ENCODE measurements at regions not wholly inside any gene's neighbourhood (a gene's known extent, or its start where the extent isn't known, plus 50 kb on each side); places are given as distances from the start of the nearest gene placed in this dataset.

GRCh38 chr9:80554856-80555255 lies 983.1 kb downstream of the TLE4 start:
- ATAC-seq (no peak), DNase-seq (no peak)
- no peaks in the 10 kb centered on the region for H3K9me3 ChIP-seq
- TF ChIP-seq CTCF (IDR thresholded peaks at IDR 0.05) = no peak
- no peak for TF ChIP-seq POLR2A (IDR thresholded peaks at IDR 0.05)
- H3K4me1 ChIP-seq = no peaks in the 10 kb centered on the region
- H3K27me3 ChIP-seq = no peaks in the 10 kb centered on the region
- intact Hi-C loops (cut with DNase I) = no loop called here
- H3K36me3 ChIP-seq (replicated peaks in 1 of 2; ENCODE audit: insufficient read depth in 1 of 2, low read depth in 2 of 2) = no peaks in the 10 kb centered on the region
- no peak overlapping the region for H3K4me3 ChIP-seq
- no peak overlapping the region for H3K27ac ChIP-seq

GRCh38 chr9:80554301-80554700 lies 982.5 kb downstream of the TLE4 start:
- intact Hi-C loops (cut with DNase I) = no loop called here
- Histone ChIP-seq H3K27ac (no peak overlapping the region), H3K4me1 (no peaks in the 10 kb centered on the region), H3K27me3 (no peaks in the 10 kb centered on the region), H3K4me3 (no peak overlapping the region), H3K36me3 (replicated peaks in 1 of 2; ENCODE audit: insufficient read depth in 1 of 2, low read depth in 2 of 2) (no peaks in the 10 kb centered on the region), H3K9me3 (no peaks in the 10 kb centered on the region)
- 67 to 77% methylated on average over 3 of the region's 3 CpGs for WGBS, 2 donors
- DNase-seq (no peak), ATAC-seq (no peak)
- TF ChIP-seq POLR2A (IDR thresholded peaks at IDR 0.05) = no peak
- TF ChIP-seq CTCF (IDR thresholded peaks at IDR 0.05) = no peak

GRCh38 chr9:80552931-80553330 lies 981.2 kb downstream of the TLE4 start:
- peak in 3 of 4 donors; percentile 7 to 12 (median 10) for DNase-seq
- intact Hi-C loops (cut with DNase I) = no loop called here
- 41 to 62% methylated on average over 6 of the region's 6 CpGs for WGBS, 2 donors
- Histone ChIP-seq H3K27ac (no peak overlapping the region), H3K36me3 (replicated peaks in 1 of 2; ENCODE audit: insufficient read depth in 1 of 2, low read depth in 2 of 2) (no peaks in the 10 kb centered on the region), H3K4me3 (no peak overlapping the region), H3K4me1 (no peaks in the 10 kb centered on the region), H3K9me3 (no peaks in the 10 kb centered on the region), H3K27me3 (no peaks in the 10 kb centered on the region)
- no peak for ATAC-seq
- no peak for TF ChIP-seq CTCF (IDR thresholded peaks at IDR 0.05)

- Histone ChIP-seq H3K27ac (no peak overlapping the region), H3K9me3 (no peaks in the 10 kb centered on the region), H3K4me3 (no peak overlapping the region), H3K4me1 (no peaks in the 10 kb centered on the region), H3K36me3 (replicated peaks in 1 of 2; ENCODE audit: insufficient read depth in 1 of 2, low read depth in 2 of 2) (no peaks in the 10 kb centered on the region), H3K27me3 (no peaks in the 10 kb centered on the region)
- DNase-seq = no peak
- intact Hi-C loops (cut with DNase I) = no loop called here
- no peak for ATAC-seq
- TF ChIP-seq CTCF (IDR thresholded peaks at IDR 0.05) (no peak), POLR2A (IDR thresholded peaks at IDR 0.05) (no peak)
Measured at GRCh38 chr9:80550181-80550580, 978.4 kb downstream of the TLE4 start.

- no peak for DNase-seq
- Histone ChIP-seq H3K27ac (no peak overlapping the region), H3K9me3 (no peaks in the 10 kb centered on the region), H3K4me3 (no peak overlapping the region), H3K36me3 (replicated peaks in 1 of 2; ENCODE audit: insufficient read depth in 1 of 2, low read depth in 2 of 2) (no peaks in the 10 kb centered on the region), H3K4me1 (no peaks in the 10 kb centered on the region), H3K27me3 (no peaks in the 10 kb centered on the region)
- ATAC-seq = no peak
- 57 to 59% methylated on average over 4 of the region's 4 CpGs for WGBS, 2 donors
- intact Hi-C loops (cut with DNase I) = no loop called here
- TF ChIP-seq CTCF (IDR thresholded peaks at IDR 0.05) (no peak), POLR2A (IDR thresholded peaks at IDR 0.05) (no peak)
Measured at GRCh38 chr9:80547613-80548012, 975.8 kb downstream of the TLE4 start.

Data from body of pancreas (tissue), 4 donors.